PC-9 (cell line): ENCODE measurements at regions not wholly inside any gene's neighbourhood (a gene's known extent, or its start where the extent isn't known, plus 50 kb on each side); places are given as distances from the start of the nearest gene placed in this dataset.

Source experiments
- BruUV-seq: library from RNA; stranded (reverse); fragments of 400-500 nt; replicated peaks from 2 replicates; lab custom pipeline; 2021; lab: Mats Ljungman, UMichigan
- CTCF ChIA-PET: fragments of 300-600 bp; sonication (Branson Sonifier 250); formaldehyde crosslinking; loops from one replicate; lab custom pipeline; 2022; ENCODE audit warnings: antibody characterized with exemption; lab: Charles Lee
- POLR2A ChIA-PET: fragments of 300-600 bp; sonication (Branson Sonifier 250); formaldehyde crosslinking; loops from one replicate; lab custom pipeline; 2022; ENCODE audit warnings: antibody characterized with exemption; ENCODE audit not compliant: unreplicated experiment; lab: Charles Lee
- DNase-seq, 2 experiments: peaks; one replicate each; pipeline versions ENCODE4 v3.0.0 to v3.0.0-alpha.2; 2015 to 2022; ENCODE audit warnings: mixed read lengths in 1 of 2
- H2AFZ ChIP-seq: fragments of 200-600 bp; sonication (generic); 2 replicates; pipeline ENCODE4 v1.8.1; 2017; ENCODE audit warnings: antibody characterized with exemption
- H3F3A ChIP-seq: fragments of 200-600 bp; sonication (generic); 2 replicates; pipeline ENCODE4 v1.8.1; 2017; ENCODE audit warnings: antibody characterized with exemption, mild to moderate bottlenecking, low read depth; ENCODE audit not compliant: insufficient read depth
- H3K27ac ChIP-seq: fragments of 200-600 bp; sonication (generic); 2 replicates; pipeline ENCODE4 v1.6.1; 2016; ENCODE audit warnings: mixed run types
- H3K27me3 ChIP-seq: fragments of 200-600 bp; sonication (generic); 2 replicates; pipeline ENCODE4 v1.6.1; 2016; ENCODE audit warnings: low read depth, mixed run types; ENCODE audit not compliant: insufficient read depth
- H3K36me3 ChIP-seq: fragments of 200-600 bp; sonication (generic); 2 replicates; pipeline ENCODE4 v1.6.1; 2016; ENCODE audit warnings: low read depth, mixed run types
- H3K4me1 ChIP-seq: fragments of 200-600 bp; sonication (generic); replicated peaks from 2 replicates; pipeline ENCODE4 v1.6.1; 2016; ENCODE audit warnings: mixed run types; ENCODE audit not compliant: insufficient read depth
- H3K4me2 ChIP-seq: fragments of 200-600 bp; sonication (generic); 2 replicates; pipeline ENCODE4 v1.6.1; 2017; ENCODE audit warnings: mixed run types
- H3K4me3 ChIP-seq: fragments of 200-600 bp; sonication (generic); 2 replicates; pipeline ENCODE4 v1.6.1; 2016; ENCODE audit warnings: mixed run types
- H3K79me2 ChIP-seq: fragments of 200-600 bp; sonication (generic); 2 replicates; pipeline ENCODE4 v1.6.1; 2017; ENCODE audit warnings: low read depth, mixed run types
- H3K9me2 ChIP-seq: fragments of 200-600 bp; sonication (generic); 2 replicates; pipeline ENCODE4 v1.8.1; 2017; ENCODE audit warnings: mild to moderate bottlenecking; ENCODE audit not compliant: insufficient read depth
- H3K9me3 ChIP-seq: fragments of 200-600 bp; sonication (generic); 2 replicates; pipeline ENCODE4 v1.8.1; 2016; ENCODE audit warnings: low read depth; ENCODE audit not compliant: insufficient read depth
- H4K20me1 ChIP-seq: fragments of 200-600 bp; sonication (generic); 2 replicates; pipeline ENCODE4 v1.8.1; 2017; ENCODE audit not compliant: insufficient read depth
- EZH2 ChIP-seq: fragments of 200-600 bp; sonication (generic); IDR thresholded peaks from 2 replicates; pipeline ENCODE4 v1.8.0; 2017; ENCODE audit warnings: antibody characterized with exemption, low read depth
- intact Hi-C: fragments of 100-400 bp; cut with micrococcal nuclease; formaldehyde crosslinking; loops from one replicate; pipeline ENCODE4 v1.10.0; 2022; ENCODE audit not compliant: unreplicated experiment
- TF ChIP-seq, protein P1 (sequence below): fragments of 200-600 bp; sonication (generic); conservative IDR thresholded peaks from 2 replicates; pipeline ENCODE4 v1.6.1; 2017; ENCODE audit warnings: mixed run types, antibody characterized with exemption, mild to moderate bottlenecking, moderate library complexity

DNA sequence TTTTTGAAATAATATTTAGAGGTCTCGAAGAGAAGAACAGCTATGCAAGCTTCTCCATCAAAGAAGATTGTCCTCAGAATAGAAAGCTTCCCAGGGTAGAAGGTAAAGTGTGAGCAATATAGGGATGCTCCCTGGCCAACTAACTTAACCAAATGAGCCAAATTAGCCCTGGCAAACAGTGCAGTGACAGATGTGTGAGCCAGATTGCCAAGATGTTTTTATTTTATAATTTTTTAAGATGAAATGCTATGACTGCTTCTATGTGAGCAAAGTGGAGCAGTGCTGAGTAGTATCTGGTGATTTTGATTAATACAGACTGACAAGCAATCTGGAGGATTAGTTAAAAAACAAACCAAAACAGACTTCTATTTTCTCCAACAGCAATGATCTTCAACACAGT is 202.1 kb downstream of the NOVA1 start:
- TF ChIP-seq, protein P1, sequence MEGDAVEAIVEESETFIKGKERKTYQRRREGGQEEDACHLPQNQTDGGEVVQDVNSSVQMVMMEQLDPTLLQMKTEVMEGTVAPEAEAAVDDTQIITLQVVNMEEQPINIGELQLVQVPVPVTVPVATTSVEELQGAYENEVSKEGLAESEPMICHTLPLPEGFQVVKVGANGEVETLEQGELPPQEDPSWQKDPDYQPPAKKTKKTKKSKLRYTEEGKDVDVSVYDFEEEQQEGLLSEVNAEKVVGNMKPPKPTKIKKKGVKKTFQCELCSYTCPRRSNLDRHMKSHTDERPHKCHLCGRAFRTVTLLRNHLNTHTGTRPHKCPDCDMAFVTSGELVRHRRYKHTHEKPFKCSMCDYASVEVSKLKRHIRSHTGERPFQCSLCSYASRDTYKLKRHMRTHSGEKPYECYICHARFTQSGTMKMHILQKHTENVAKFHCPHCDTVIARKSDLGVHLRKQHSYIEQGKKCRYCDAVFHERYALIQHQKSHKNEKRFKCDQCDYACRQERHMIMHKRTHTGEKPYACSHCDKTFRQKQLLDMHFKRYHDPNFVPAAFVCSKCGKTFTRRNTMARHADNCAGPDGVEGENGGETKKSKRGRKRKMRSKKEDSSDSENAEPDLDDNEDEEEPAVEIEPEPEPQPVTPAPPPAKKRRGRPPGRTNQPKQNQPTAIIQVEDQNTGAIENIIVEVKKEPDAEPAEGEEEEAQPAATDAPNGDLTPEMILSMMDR: no peak
- TF ChIP-seq EZH2: no peak
- Histone ChIP-seq H3K9me3 (no peaks in the 10 kb centered on the region), H3K79me2 (no peaks in the 10 kb centered on the region), H3K36me3 (no peaks in the 10 kb centered on the region), H3K27ac (0 out of 2 replicates have a peak overlapping the region, but pooled peaks have one; percentile 28), H3K4me3 (no peak overlapping the region), H2AFZ (no peak overlapping the region), H3F3A (peaks cover 15% of the 10 kb centered on the region; the same call in 1 of the 2 replicates), H3K9me2 (no peaks in the 10 kb centered on the region), H3K27me3 (no peaks in the 10 kb centered on the region), H3K4me2 (peak overlapping the region; percentile 38; the same call in 1 of the 2 replicates), H3K4me1 (peaks cover 24% of the 10 kb centered on the region), H4K20me1 (no peaks in the 10 kb centered on the region)
- BruUV-seq: no TSS peak
- CTCF ChIA-PET: no interaction called here
- DNase-seq: no peak
- intact Hi-C loops: loop anchor here (10.0 kb wide), 1 partner anchor 1129 kb away; no protein-coding TSS in a partner anchor
- POLR2A ChIA-PET: no interaction called here

DNA sequence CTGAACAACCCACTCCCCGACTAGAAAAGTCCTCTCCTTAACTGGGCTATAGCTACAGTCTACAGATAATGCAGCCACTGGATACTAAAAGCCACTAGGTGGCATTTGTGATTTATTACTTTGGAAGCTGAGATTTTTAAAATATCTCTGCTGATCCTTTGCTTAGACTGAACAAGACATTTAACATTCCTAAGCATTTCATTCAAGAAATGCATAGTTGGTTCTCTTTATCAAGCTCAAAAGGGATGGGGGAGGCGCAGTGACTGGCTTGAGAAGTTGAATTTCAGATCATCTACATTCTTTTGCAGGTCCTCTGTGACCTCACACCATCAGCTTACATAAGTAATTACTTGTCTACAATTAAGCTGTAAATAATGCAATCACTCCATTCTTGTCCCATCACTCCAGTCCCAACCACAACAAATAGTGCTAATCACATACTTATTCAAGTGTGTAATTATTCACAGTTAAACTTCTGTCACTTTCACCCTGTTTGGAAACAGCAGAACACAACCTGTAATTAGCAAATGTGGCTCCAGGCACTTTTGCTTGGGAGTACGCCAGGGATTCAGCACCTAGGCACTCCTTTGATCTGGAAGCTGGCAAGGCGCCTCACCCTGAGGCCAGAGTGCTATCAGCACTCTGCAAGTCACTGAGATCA is 203.6 kb downstream of the NOVA1 start:
- no peak for TF ChIP-seq EZH2
- TF ChIP-seq, protein P1: peak; percentile 62
- Histone ChIP-seq H3K9me3 (no peaks in the 10 kb centered on the region), H3K79me2 (no peaks in the 10 kb centered on the region), H3K27ac (peak overlapping the region; percentile 28), H3K4me3 (no peak overlapping the region), H2AFZ (no peak overlapping the region), H3K36me3 (no peaks in the 10 kb centered on the region), H3K4me1 (peaks cover 24% of the 10 kb centered on the region), H3K9me2 (no peaks in the 10 kb centered on the region), H3F3A (peaks cover 15% of the 10 kb centered on the region; the same call in 1 of the 2 replicates), H4K20me1 (no peaks in the 10 kb centered on the region), H3K27me3 (no peaks in the 10 kb centered on the region), H3K4me2 (peak overlapping the region; percentile 38)
- ChIA-PET CTCF (interaction anchor here (0.6 kb wide), 1 partner anchor 13 kb away, joined by 3 read pairs; no protein-coding TSS in a partner anchor), POLR2A (no interaction called here)
- intact Hi-C loops: loop anchor here (1.0 to 10.0 kb wide), 2 partner anchors 590 to 1131 kb away; no protein-coding TSS in a partner anchor
- no TSS peak for BruUV-seq
- peak; percentile 54 to 93 for DNase-seq

DNA sequence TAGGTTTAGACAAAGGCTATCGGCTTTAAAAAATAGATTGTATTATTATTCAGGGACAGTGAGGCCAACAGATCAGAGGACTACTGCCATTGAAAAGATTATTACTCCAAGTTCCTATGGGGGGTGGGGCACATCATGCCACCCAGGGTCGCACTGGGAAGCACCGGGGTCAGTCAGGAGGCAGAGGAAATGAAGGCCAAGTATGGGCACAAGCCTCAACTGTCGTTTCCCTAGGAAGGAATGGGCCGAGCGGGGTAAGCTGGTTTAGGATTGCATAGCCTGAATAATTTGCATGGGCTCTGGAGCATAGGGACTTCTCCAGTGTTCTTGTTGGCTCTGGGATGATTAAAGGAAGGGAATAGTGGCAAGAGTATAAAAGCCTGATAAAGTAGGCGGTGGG is 205.3 kb downstream of the NOVA1 start:
- H3K4me3 ChIP-seq: no peak overlapping the region
- peaks cover 15% of the 10 kb centered on the region; the same call in 1 of the 2 replicates for H3F3A ChIP-seq
- H3K4me2 ChIP-seq: no peak overlapping the region
- H2AFZ ChIP-seq: no peak overlapping the region
- H3K9me2 ChIP-seq: no peaks in the 10 kb centered on the region
- BruUV-seq: no TSS peak
- no peaks in the 10 kb centered on the region for H4K20me1 ChIP-seq
- intact Hi-C loops: loop anchor here (10.0 kb wide), 1 partner anchor 1132 kb away; no protein-coding TSS in a partner anchor
- ChIA-PET CTCF (no interaction called here), POLR2A (no interaction called here)
- H3K9me3 ChIP-seq: no peaks in the 10 kb centered on the region
- peaks cover 24% of the 10 kb centered on the region for H3K4me1 ChIP-seq
- TF ChIP-seq EZH2: no peak
- TF ChIP-seq, protein P1: no peak
- no peaks in the 10 kb centered on the region for H3K79me2 ChIP-seq
- no peaks in the 10 kb centered on the region for H3K27me3 ChIP-seq
- no peaks in the 10 kb centered on the region for H3K36me3 ChIP-seq
- no peak for DNase-seq
- H3K27ac ChIP-seq: no peak overlapping the region
